Omental fat pad (tissue), 3 donors: ENCODE measurements at regions not wholly inside any gene's neighbourhood (a gene's known extent, or its start where the extent isn't known, plus 50 kb on each side); places are given as distances from the start of the nearest gene placed in this dataset.

Experiments
- ATAC-seq: fragments of 150-250 bp; one replicate; pipeline ENCODE4 v1.9.1; 2016; ENCODE audit warnings: mild to moderate bottlenecking, moderate library complexity; ENCODE audit not compliant: low FRiP score
- DNase-seq: peaks from one replicate; pipeline ENCODE4 v3.0.0-alpha.2; 2019; ENCODE audit warnings: low spot score
- CTCF ChIP-seq, 3 donors: fragments of 450-650 bp; IDR thresholded peaks; one replicate each; pipeline ENCODE4 v1.5.1; 2016 to 2017; ENCODE audit warnings: antibody characterized with exemption in 3 of 3, mild to moderate bottlenecking in 3 of 3, moderate library complexity in 2 of 3

DNA sequence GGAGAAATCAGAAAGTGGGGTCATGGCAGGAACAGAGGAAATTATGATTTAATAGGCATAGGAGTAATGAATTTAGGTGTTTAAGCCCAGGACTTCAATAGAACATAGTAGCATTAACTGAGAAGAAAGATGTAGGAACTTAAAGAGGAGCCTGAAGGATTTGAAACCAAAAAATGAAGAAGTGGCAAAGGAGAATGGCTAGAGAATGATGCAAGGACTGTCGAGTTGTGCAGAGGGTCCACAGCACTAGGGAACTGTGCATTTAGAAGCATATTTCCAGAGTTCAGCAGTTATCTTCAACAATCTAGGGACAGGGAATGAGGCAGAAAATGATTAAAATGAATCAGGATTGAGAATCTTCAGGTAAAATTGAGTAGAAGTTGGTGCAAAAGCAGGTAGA is 328.1 kb upstream of the LYPLAL1 start:
- no peak for TF ChIP-seq CTCF (IDR thresholded peaks at IDR 0.05)
- no peak for ATAC-seq
- no peak for DNase-seq

DNA sequence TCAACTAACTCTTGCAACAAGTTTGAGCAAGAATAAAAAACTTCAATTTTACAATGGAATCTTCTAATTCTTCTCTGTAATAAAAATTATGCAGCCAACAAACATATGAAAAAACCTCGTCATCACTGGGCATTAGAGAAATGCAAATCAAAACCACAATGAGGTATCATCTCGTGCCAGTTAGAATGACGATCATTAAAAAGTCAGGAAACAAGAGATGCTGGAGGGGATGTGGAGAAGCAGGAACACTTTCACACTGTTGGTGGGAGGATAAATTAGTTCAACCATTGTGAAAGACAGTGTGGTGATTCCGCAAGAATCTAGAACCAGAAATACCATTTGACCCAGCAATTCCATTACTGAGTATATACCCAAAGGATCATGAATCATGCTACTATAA is 327.5 kb upstream of the LYPLAL1 start:
- DNase-seq (no peak), ATAC-seq (no peak)
- TF ChIP-seq CTCF (IDR thresholded peaks at IDR 0.05), result no peak

- no peak for DNase-seq
- TF ChIP-seq CTCF (IDR thresholded peaks at IDR 0.05), result no peak
- no peak for ATAC-seq
Measured at GRCh38 chr1:218847089-218847768, 326.4 kb upstream of the LYPLAL1 start.

- ATAC-seq (no peak), DNase-seq (no peak)
- no peak for TF ChIP-seq CTCF (IDR thresholded peaks at IDR 0.05)
Measured at GRCh38 chr1:218848009-218848408, 325.7 kb upstream of the LYPLAL1 start.

GRCh38 chr1:218850367-218850766 is 323.3 kb upstream of the LYPLAL1 start:
- ATAC-seq (no peak), DNase-seq (no peak)
- no peak for TF ChIP-seq CTCF (IDR thresholded peaks at IDR 0.05)

DNA sequence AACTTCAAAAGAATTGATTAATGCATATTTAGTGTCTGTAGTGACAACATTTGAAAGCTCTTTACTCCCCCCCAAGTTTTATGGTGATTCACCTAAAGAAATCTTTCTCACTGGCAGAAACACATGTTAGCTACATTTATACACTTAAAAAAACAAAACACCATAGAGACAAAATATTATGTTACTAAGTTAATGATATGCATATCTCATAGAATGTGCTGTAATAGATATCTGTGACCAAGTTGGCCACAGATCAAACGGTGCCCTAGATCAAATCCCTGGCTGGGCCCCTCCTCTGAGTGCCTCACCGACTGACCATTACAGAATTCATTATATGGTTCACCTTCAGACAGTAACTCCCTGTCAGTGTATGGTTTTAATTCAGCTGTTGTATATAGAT is 322.1 kb upstream of the LYPLAL1 start:
- ATAC-seq (no peak), DNase-seq (no peak)
- TF ChIP-seq CTCF (IDR thresholded peaks at IDR 0.05), result no peak

GRCh38 chr1:218852527-218852926 is 321.2 kb upstream of the LYPLAL1 start:
- ATAC-seq (no peak), DNase-seq (no peak)
- no peak for TF ChIP-seq CTCF (IDR thresholded peaks at IDR 0.05)
